Esophagus muscularis mucosa (tissue), 4 donors: ENCODE measurements at regions not wholly inside any gene's neighbourhood (a gene's known extent, or its start where the extent isn't known, plus 50 kb on each side); places are given as distances from the start of the nearest gene placed in this dataset.

ENCODE experiments used
- DNase-seq: peaks from one replicate; pipeline ENCODE4 v3.0.0-alpha.2; 2017; ENCODE audit errors: extremely low spot score
- H3K27ac ChIP-seq, 4 donors: fragments of 200-600 bp; sonication (generic); replicated peaks in 1 of 4; 1 replicate in 3 of 4; 2 replicates in 1 of 4; pipeline ENCODE4 v1.5.1; 2016 to 2019; ENCODE audit warnings: mild to moderate bottlenecking in 1 of 4
- H3K27me3 ChIP-seq, 4 donors: fragments of 200-600 bp; sonication (generic); one replicate each; pipeline versions ENCODE4 v1.5.1 to v1.6.0; 2016 to 2019
- H3K36me3 ChIP-seq, 4 donors: fragments of 200-600 bp; sonication (generic); one replicate each; pipeline ENCODE4 v1.5.1; 2016 to 2019
- H3K4me1 ChIP-seq, 4 donors: fragments of 200-600 bp; sonication (generic); one replicate each; pipeline ENCODE4 v1.5.1; 2016 to 2019
- H3K4me3 ChIP-seq, 4 donors: fragments of 200-600 bp; sonication (generic); 1 replicate in 2 of 4; 2 replicates in 2 of 4; pipeline ENCODE4 v1.5.1; 2016 to 2019; ENCODE audit warnings: mild to moderate bottlenecking in 4 of 4, moderate library complexity in 1 of 4
- H3K9me3 ChIP-seq, 4 donors: fragments of 200-600 bp; sonication (generic); 1 replicate in 3 of 4; 2 replicates in 1 of 4; pipeline ENCODE4 v1.5.1; 2016 to 2019
- CTCF ChIP-seq, 3 experiments: fragments of 200-600 bp in 2 of 3; fragments of 450-650 bp in 1 of 3; sonication (generic) in 2 of 3; IDR thresholded peaks; one replicate each; pipeline ENCODE4 v1.5.1; 2017 to 2019; ENCODE audit warnings: antibody characterized with exemption in 3 of 3, mild to moderate bottlenecking in 2 of 3, moderate library complexity in 1 of 3
- EP300 ChIP-seq: sonication (generic); formaldehyde crosslinking; IDR thresholded peaks from one replicate; pipeline ENCODE4 v1.6.1; 2017; ENCODE audit warnings: antibody characterized with exemption
- POLR2A ChIP-seq: fragments of 450-650 bp; IDR thresholded peaks from one replicate; pipeline ENCODE4 v1.6.1; 2017; ENCODE audit warnings: antibody characterized with exemption, moderate library complexity, mild to moderate bottlenecking, low read depth
- POLR2AphosphoS5 ChIP-seq, 2 donors: sonication (generic); formaldehyde crosslinking; IDR thresholded peaks; one replicate each; pipeline ENCODE4 v1.6.1; 2017; ENCODE audit warnings: antibody characterized with exemption in 2 of 2
- WGBS: methylation state at CpG from one replicate; pipeline ENCODE4 v1.1.5; 2018; 5-methylcytosine and 5-hydroxymethylcytosine counted together
- intact Hi-C: fragments of 100-400 bp; cut with DNase I; formaldehyde crosslinking; loops from one replicate; pipeline ENCODE4 v1.15.1; 2023

GRCh38 chr2:109702250-109702985 lies 88.3 kb downstream of the SOWAHC start:
- Histone ChIP-seq H3K36me3 (no peaks in the 10 kb centered on the region), H3K4me1 (peaks cover 17 to 27% (median 26%) of the 10 kb centered on the region in 4 donors), H3K27ac (no peak overlapping the region), H3K4me3 (no peak overlapping the region), H3K27me3 (no peaks in the 10 kb centered on the region), H3K9me3 (no peaks in the 10 kb centered on the region)
- intact Hi-C loops = no loop called here
- no peak for DNase-seq
- 82% methylated on average over 9 of the region's 9 CpGs for WGBS
- no peak for TF ChIP-seq POLR2A
- TF ChIP-seq POLR2AphosphoS5 (IDR thresholded peaks at IDR 0.05) = no peak

GRCh38 chr2:109703077-109703476 lies 88.9 kb downstream of the SOWAHC start:
- WGBS = 82% methylated on average over 7 of the region's 7 CpGs
- H3K36me3 ChIP-seq = no peaks in the 10 kb centered on the region
- no peak overlapping the region for H3K27ac ChIP-seq
- TF ChIP-seq POLR2A = no peak
- no peak for TF ChIP-seq EP300
- TF ChIP-seq CTCF (IDR thresholded peaks at IDR 0.05) = no peak
- TF ChIP-seq POLR2AphosphoS5 (IDR thresholded peaks at IDR 0.05) = no peak
- peaks cover 17 to 27% (median 26%) of the 10 kb centered on the region in 4 donors for H3K4me1 ChIP-seq
- DNase-seq = no peak
- no peaks in the 10 kb centered on the region for H3K9me3 ChIP-seq
- intact Hi-C loops = no loop called here
- no peak overlapping the region for H3K4me3 ChIP-seq
- no peaks in the 10 kb centered on the region for H3K27me3 ChIP-seq

GRCh38 chr2:109703798-109704197 lies 89.6 kb downstream of the SOWAHC start:
- Histone ChIP-seq H3K4me1 (peaks cover 14 to 23% (median 23%) of the 10 kb centered on the region in 4 donors), H3K27me3 (no peaks in the 10 kb centered on the region), H3K27ac (no peak overlapping the region), H3K4me3 (no peak overlapping the region), H3K36me3 (no peaks in the 10 kb centered on the region), H3K9me3 (no peaks in the 10 kb centered on the region)
- intact Hi-C loops = no loop called here
- WGBS = 89% methylated on average over 3 of the region's 3 CpGs
- TF ChIP-seq CTCF (IDR thresholded peaks at IDR 0.05) = no peak
- TF ChIP-seq POLR2AphosphoS5 (IDR thresholded peaks at IDR 0.05) = no peak
- no peak for TF ChIP-seq POLR2A
- TF ChIP-seq EP300 = no peak
- DNase-seq = no peak

GRCh38 chr2:109707281-109708147 lies 86.6 kb upstream of the RGPD5 start:
- no peak overlapping the region for H3K4me3 ChIP-seq
- WGBS = 87% methylated on average over 9 of the region's 9 CpGs
- intact Hi-C loops = no loop called here
- no peaks in the 10 kb centered on the region for H3K4me1 ChIP-seq
- no peak for TF ChIP-seq EP300
- TF ChIP-seq POLR2A = no peak
- TF ChIP-seq POLR2AphosphoS5 (IDR thresholded peaks at IDR 0.05) = no peak
- no peak for TF ChIP-seq CTCF (IDR thresholded peaks at IDR 0.05)
- no peaks in the 10 kb centered on the region for H3K9me3 ChIP-seq
- no peak overlapping the region for H3K27ac ChIP-seq
- no peaks in the 10 kb centered on the region for H3K36me3 ChIP-seq
- H3K27me3 ChIP-seq = no peaks in the 10 kb centered on the region
- DNase-seq = no peak

- no peaks in the 10 kb centered on the region for H3K9me3 ChIP-seq
- H3K27ac ChIP-seq = no peak overlapping the region
- H3K4me3 ChIP-seq = no peak overlapping the region
- H3K27me3 ChIP-seq = no peaks in the 10 kb centered on the region
- no peak for TF ChIP-seq CTCF (IDR thresholded peaks at IDR 0.05)
- TF ChIP-seq POLR2AphosphoS5 (IDR thresholded peaks at IDR 0.05) = no peak
- no peak for TF ChIP-seq EP300
- TF ChIP-seq POLR2A = no peak
- intact Hi-C loops = no loop called here
- peaks cover 0 to 8% (median 5%) of the 10 kb centered on the region in 4 donors for H3K4me1 ChIP-seq
- WGBS = 91% methylated on average over 7 of the region's 7 CpGs
- no peak for DNase-seq
- H3K36me3 ChIP-seq = no peaks in the 10 kb centered on the region
Observed at GRCh38 chr2:109710505-109711229, 83.4 kb upstream of the RGPD5 start.
